Activated naive CD4-positive, alpha-beta T cell treated with anti-CD3 and anti-CD28 coated beads, Interleukin-2, amount 50 U/mL, for 24 hours (primary cell): ENCODE measurements at regions not wholly inside any gene's neighbourhood (a gene's known extent, or its start where the extent isn't known, plus 50 kb on each side); places are given as distances from the start of the nearest gene placed in this dataset.

Experiments used
- H3K27ac Mint-ChIP-seq: one replicate; pipeline ENCODE4 v1.8.0; 2021; ENCODE audit warnings: mild to moderate bottlenecking, mixed read lengths
- H3K27me3 Mint-ChIP-seq: one replicate; pipeline ENCODE4 v1.8.0; 2021; ENCODE audit warnings: mixed read lengths
- H3K36me3 Mint-ChIP-seq: one replicate; pipeline ENCODE4 v1.8.0; 2021; ENCODE audit warnings: mixed read lengths
- H3K4me1 Mint-ChIP-seq: one replicate; pipeline ENCODE4 v1.8.0; 2021; ENCODE audit warnings: mixed read lengths
- H3K4me3 Mint-ChIP-seq: one replicate; pipeline ENCODE4 v1.8.0; 2021; ENCODE audit warnings: mild to moderate bottlenecking, mixed read lengths
- H3K9me3 Mint-ChIP-seq: one replicate; pipeline ENCODE4 v1.8.0; 2021; ENCODE audit warnings: mixed read lengths

- Mint-ChIP-seq H3K4me3 (no peak overlapping the region), H3K36me3 (no peaks in the 10 kb centered on the region)
Measured at GRCh38 chr5:89936576-89936975, 473.0 kb downstream of the CETN3 start.

GRCh38 chr5:89934069-89934468 is 475.5 kb downstream of the CETN3 start:
- Mint-ChIP-seq H3K27ac (no peak overlapping the region), H3K4me1 (no peaks in the 10 kb centered on the region), H3K36me3 (no peaks in the 10 kb centered on the region), H3K4me3 (no peak overlapping the region), H3K9me3 (no peaks in the 10 kb centered on the region), H3K27me3 (no peaks in the 10 kb centered on the region)

More at GRCh38 chr5:89936576-89936975, 473.0 kb downstream of the CETN3 start:
- Mint-ChIP-seq H3K4me1 (no peaks in the 10 kb centered on the region), H3K27me3 (no peaks in the 10 kb centered on the region), H3K9me3 (no peaks in the 10 kb centered on the region), H3K27ac (no peak overlapping the region)

GRCh38 chr5:89932771-89933181 is 476.8 kb downstream of the CETN3 start:
- H3K9me3 Mint-ChIP-seq = no peaks in the 10 kb centered on the region
- H3K36me3 Mint-ChIP-seq = no peaks in the 10 kb centered on the region
- H3K27me3 Mint-ChIP-seq = no peaks in the 10 kb centered on the region
- no peaks in the 10 kb centered on the region for H3K4me1 Mint-ChIP-seq
- no peak overlapping the region for H3K4me3 Mint-ChIP-seq
- H3K27ac Mint-ChIP-seq = no peak overlapping the region

GRCh38 chr5:89930591-89931392 is 478.8 kb downstream of the CETN3 start:
- Mint-ChIP-seq H3K27ac (no peak overlapping the region), H3K9me3 (no peaks in the 10 kb centered on the region), H3K27me3 (no peaks in the 10 kb centered on the region), H3K4me1 (no peaks in the 10 kb centered on the region), H3K4me3 (no peak overlapping the region), H3K36me3 (no peaks in the 10 kb centered on the region)

- H3K27ac Mint-ChIP-seq = no peak overlapping the region
- no peaks in the 10 kb centered on the region for H3K27me3 Mint-ChIP-seq
- no peak overlapping the region for H3K4me3 Mint-ChIP-seq
- no peaks in the 10 kb centered on the region for H3K36me3 Mint-ChIP-seq
- no peaks in the 10 kb centered on the region for H3K9me3 Mint-ChIP-seq
- H3K4me1 Mint-ChIP-seq = no peaks in the 10 kb centered on the region
Measured at GRCh38 chr5:89929834-89930233, 479.7 kb downstream of the CETN3 start.

GRCh38 chr5:89929173-89929572 is 480.4 kb downstream of the CETN3 start:
- H3K4me1 Mint-ChIP-seq = no peaks in the 10 kb centered on the region
- no peaks in the 10 kb centered on the region for H3K9me3 Mint-ChIP-seq
- no peak overlapping the region for H3K27ac Mint-ChIP-seq

GRCh38 chr5:89922161-89922560 is 487.4 kb downstream of the CETN3 start:
- Mint-ChIP-seq H3K4me3 (no peak overlapping the region), H3K27ac (no peak overlapping the region), H3K4me1 (no peaks in the 10 kb centered on the region), H3K36me3 (no peaks in the 10 kb centered on the region), H3K27me3 (no peaks in the 10 kb centered on the region), H3K9me3 (no peaks in the 10 kb centered on the region)

More at GRCh38 chr5:89929173-89929572, 480.4 kb downstream of the CETN3 start:
- Mint-ChIP-seq H3K4me3 (no peak overlapping the region), H3K36me3 (no peaks in the 10 kb centered on the region), H3K27me3 (no peaks in the 10 kb centered on the region)

GRCh38 chr5:89917112-89917511 is 492.4 kb downstream of the CETN3 start:
- H3K27ac Mint-ChIP-seq = no peak overlapping the region
- H3K36me3 Mint-ChIP-seq = no peaks in the 10 kb centered on the region
- no peaks in the 10 kb centered on the region for H3K9me3 Mint-ChIP-seq
- H3K27me3 Mint-ChIP-seq = no peaks in the 10 kb centered on the region
- H3K4me1 Mint-ChIP-seq = no peaks in the 10 kb centered on the region
- H3K4me3 Mint-ChIP-seq = no peak overlapping the region

- Mint-ChIP-seq H3K4me3 (no peak overlapping the region), H3K9me3 (no peaks in the 10 kb centered on the region), H3K27ac (no peak overlapping the region), H3K27me3 (no peaks in the 10 kb centered on the region), H3K36me3 (no peaks in the 10 kb centered on the region), H3K4me1 (no peaks in the 10 kb centered on the region)
Measured at GRCh38 chr5:89916131-89916530, 493.4 kb downstream of the CETN3 start.

- H3K27ac Mint-ChIP-seq = no peak overlapping the region
- no peaks in the 10 kb centered on the region for H3K36me3 Mint-ChIP-seq
- no peak overlapping the region for H3K4me3 Mint-ChIP-seq
- H3K27me3 Mint-ChIP-seq = no peaks in the 10 kb centered on the region
- no peaks in the 10 kb centered on the region for H3K4me1 Mint-ChIP-seq
- H3K9me3 Mint-ChIP-seq = no peaks in the 10 kb centered on the region
Measured at GRCh38 chr5:89908876-89909275, 500.7 kb downstream of the CETN3 start.

GRCh38 chr5:89904442-89904841 is 505.1 kb downstream of the CETN3 start:
- no peak overlapping the region for H3K4me3 Mint-ChIP-seq
- no peaks in the 10 kb centered on the region for H3K27me3 Mint-ChIP-seq

GRCh38 chr5:89901983-89902382 is 507.6 kb downstream of the CETN3 start:
- Mint-ChIP-seq H3K36me3 (no peaks in the 10 kb centered on the region), H3K4me3 (no peak overlapping the region), H3K4me1 (no peaks in the 10 kb centered on the region), H3K27ac (no peak overlapping the region), H3K27me3 (no peaks in the 10 kb centered on the region), H3K9me3 (no peaks in the 10 kb centered on the region)

More at GRCh38 chr5:89904442-89904841, 505.1 kb downstream of the CETN3 start:
- no peak overlapping the region for H3K27ac Mint-ChIP-seq
- no peaks in the 10 kb centered on the region for H3K36me3 Mint-ChIP-seq
- H3K9me3 Mint-ChIP-seq = no peaks in the 10 kb centered on the region
- no peaks in the 10 kb centered on the region for H3K4me1 Mint-ChIP-seq

GRCh38 chr5:89901346-89901745 is 508.2 kb downstream of the CETN3 start:
- H3K9me3 Mint-ChIP-seq = no peaks in the 10 kb centered on the region
- H3K4me3 Mint-ChIP-seq = no peak overlapping the region
- no peak overlapping the region for H3K27ac Mint-ChIP-seq
- no peaks in the 10 kb centered on the region for H3K36me3 Mint-ChIP-seq
- no peaks in the 10 kb centered on the region for H3K27me3 Mint-ChIP-seq
- H3K4me1 Mint-ChIP-seq = no peaks in the 10 kb centered on the region

GRCh38 chr5:89900346-89900745 is 509.2 kb downstream of the CETN3 start:
- H3K4me1 Mint-ChIP-seq = no peaks in the 10 kb centered on the region
- H3K9me3 Mint-ChIP-seq = no peaks in the 10 kb centered on the region
- H3K27me3 Mint-ChIP-seq = no peaks in the 10 kb centered on the region
- no peak overlapping the region for H3K27ac Mint-ChIP-seq
- H3K36me3 Mint-ChIP-seq = no peaks in the 10 kb centered on the region
- H3K4me3 Mint-ChIP-seq = no peak overlapping the region

- Mint-ChIP-seq H3K4me1 (no peaks in the 10 kb centered on the region), H3K9me3 (no peaks in the 10 kb centered on the region), H3K36me3 (no peaks in the 10 kb centered on the region), H3K4me3 (no peak overlapping the region), H3K27me3 (no peaks in the 10 kb centered on the region), H3K27ac (no peak overlapping the region)
Measured at GRCh38 chr5:89899559-89899958, 510.0 kb downstream of the CETN3 start.

GRCh38 chr5:89893546-89893945 is 516.0 kb downstream of the CETN3 start:
- H3K27ac Mint-ChIP-seq = no peak overlapping the region
- H3K27me3 Mint-ChIP-seq = no peaks in the 10 kb centered on the region
- H3K4me3 Mint-ChIP-seq = no peak overlapping the region
- no peaks in the 10 kb centered on the region for H3K4me1 Mint-ChIP-seq
- peaks cover 12% of the 10 kb centered on the region for H3K9me3 Mint-ChIP-seq
- H3K36me3 Mint-ChIP-seq = no peaks in the 10 kb centered on the region

- no peak overlapping the region for H3K4me3 Mint-ChIP-seq
- H3K4me1 Mint-ChIP-seq = no peaks in the 10 kb centered on the region
- no peaks in the 10 kb centered on the region for H3K9me3 Mint-ChIP-seq
- no peaks in the 10 kb centered on the region for H3K36me3 Mint-ChIP-seq
- H3K27ac Mint-ChIP-seq = no peak overlapping the region
- H3K27me3 Mint-ChIP-seq = no peaks in the 10 kb centered on the region
Measured at GRCh38 chr5:89885670-89886069, 523.9 kb downstream of the CETN3 start.
